ENCODE measurements at regions not wholly inside any gene's neighbourhood (a gene's known extent, or its start where the extent isn't known, plus 50 kb on each side); places are given as distances from the start of the nearest gene placed in this dataset.

- Histone ChIP-seq H3K4me1 (ENCODE audit: control insufficient read depth, insufficient read depth, low read length) (no peaks in the 10 kb centered on the region), H3K4me2 (ENCODE audit: control insufficient read depth, insufficient read depth) (no peak overlapping the region), H4K20me1 (ENCODE audit: control insufficient read depth, insufficient read depth) (no peaks in the 10 kb centered on the region), H3K27ac (ENCODE audit: control insufficient read depth, insufficient read depth) (no peak overlapping the region), H3K9ac (ENCODE audit: control insufficient read depth, insufficient read depth, low read length) (no peak overlapping the region), H3K79me2 (ENCODE audit: control insufficient read depth, insufficient read depth, low read length) (no peaks in the 10 kb centered on the region), H3K4me3 (no peak overlapping the region), H2AFZ (ENCODE audit: control insufficient read depth, low read depth, low read length) (no peak overlapping the region), H3K36me3 (ENCODE audit: control insufficient read depth in 2 of 2, insufficient read depth in 2 of 2, low read length in 1 of 2) (no peaks in the 10 kb centered on the region), H3K27me3 (replicated peaks in 1 of 2; ENCODE audit: control insufficient read depth in 2 of 2, insufficient read depth in 2 of 2, low read length in 1 of 2) (no peaks in the 10 kb centered on the region), H3K9me3 (replicated peaks; ENCODE audit: control insufficient read depth, insufficient read depth, low read length) (no peaks in the 10 kb centered on the region)
- ATAC-seq (no peak), FAIRE-seq (no peak), DNase-seq (ENCODE audit: low read depth, low spot score) (no peak)
- ChIA-PET RAD21 (ENCODE audit: unreplicated experiment) (interaction anchor here (1.0 to 2.8 kb wide), 3 partner anchors 10 to 424 kb away, joined by 3 to 19 read pairs (median 4); no protein-coding TSS in a partner anchor), POLR2A (interaction anchor here (1.1 kb wide), 1 partner anchor 9 kb away, joined by 3 read pairs; no protein-coding TSS in a partner anchor), SMC1A (ENCODE audit: uncharacterized antibody, unreplicated experiment) (interaction anchor here (1.6 to 13.0 kb wide), 3 partner anchors 10 to 30 kb away, joined by 5 to 106 read pairs (median 14); no protein-coding TSS in a partner anchor), CTCF (interaction anchor here (1.8 kb wide), 1 partner anchor 18 kb away, joined by 4 read pairs; no protein-coding TSS in a partner anchor)
- in situ Hi-C loops (cut with MboI): no loop called here
- intact Hi-C loops (cut with micrococcal nuclease; ENCODE audit: unreplicated experiment): loop anchor here (10.0 kb wide), 1 partner anchor 740 kb away; the partner anchor contains the start of gene IGFBP3
- WGBS (ENCODE audit: insufficient coverage, insufficient replicate concordance, low lambda C conversion rate, missing lambda C conversion rate): 0% methylated on average over 1 of the region's 1 CpG
- no TSS peak for BruUV-seq (replicated peaks)
- TF ChIP-seq WRNIP1 (IDR thresholded peaks at IDR 0.05; ENCODE audit: borderline replicate concordance, low read depth, low read length) (no peak), ETV6 (conservative IDR thresholded peaks at IDR 0.05 in 1 of 2, IDR thresholded peaks at IDR 0.05 in 1 of 2; ENCODE audit: borderline replicate concordance in 1 of 2, low read depth in 1 of 2) (no peak), BCLAF1 (IDR thresholded peaks at IDR 0.05) (no peak), CTCF (IDR thresholded peaks at IDR 0.05 in 2 of 3, conservative IDR thresholded peaks at IDR 0.05 in 1 of 3; ENCODE audit: control insufficient read depth in 2 of 3, extremely low read depth in 1 of 3, insufficient read depth in 1 of 3, low read depth in 3 of 3, low read length in 3 of 3) (no peak), POLR2A (IDR thresholded peaks at IDR 0.05; ENCODE audit: low read depth, low read length) (no peak), RUNX3 (IDR thresholded peaks at IDR 0.05; ENCODE audit: low read length) (no peak), RBBP5 (conservative IDR thresholded peaks at IDR 0.05) (no peak), CREM (IDR thresholded peaks at IDR 0.05; ENCODE audit: low read depth) (no peak), RAD51 (IDR thresholded peaks at IDR 0.05) (no peak), SUZ12 (IDR thresholded peaks at IDR 0.05; ENCODE audit: unreplicated experiment) (no peak), GABPA (IDR thresholded peaks at IDR 0.05; ENCODE audit: low read depth) (no peak), SREBF2 (IDR thresholded peaks at IDR 0.05; ENCODE audit: low read length) (no peak), ZNF24 (IDR thresholded peaks at IDR 0.05) (no peak), POLR2AphosphoS2 (IDR thresholded peaks at IDR 0.05; ENCODE audit: low read depth, low read length) (no peak), ZSCAN29 (IDR thresholded peaks at IDR 0.05) (no peak), MXI1 (IDR thresholded peaks at IDR 0.05; ENCODE audit: low read depth, low read length) (no peak)
- TF ChIP-seq, protein P1, sequence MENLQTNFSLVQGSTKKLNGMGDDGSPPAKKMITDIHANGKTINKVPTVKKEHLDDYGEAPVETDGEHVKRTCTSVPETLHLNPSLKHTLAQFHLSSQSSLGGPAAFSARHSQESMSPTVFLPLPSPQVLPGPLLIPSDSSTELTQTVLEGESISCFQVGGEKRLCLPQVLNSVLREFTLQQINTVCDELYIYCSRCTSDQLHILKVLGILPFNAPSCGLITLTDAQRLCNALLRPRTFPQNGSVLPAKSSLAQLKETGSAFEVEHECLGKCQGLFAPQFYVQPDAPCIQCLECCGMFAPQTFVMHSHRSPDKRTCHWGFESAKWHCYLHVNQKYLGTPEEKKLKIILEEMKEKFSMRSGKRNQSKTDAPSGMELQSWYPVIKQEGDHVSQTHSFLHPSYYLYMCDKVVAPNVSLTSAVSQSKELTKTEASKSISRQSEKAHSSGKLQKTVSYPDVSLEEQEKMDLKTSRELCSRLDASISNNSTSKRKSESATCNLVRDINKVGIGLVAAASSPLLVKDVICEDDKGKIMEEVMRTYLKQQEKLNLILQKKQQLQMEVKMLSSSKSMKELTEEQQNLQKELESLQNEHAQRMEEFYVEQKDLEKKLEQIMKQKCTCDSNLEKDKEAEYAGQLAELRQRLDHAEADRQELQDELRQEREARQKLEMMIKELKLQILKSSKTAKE (IDR thresholded peaks at IDR 0.05; ENCODE audit: low read depth, poor library complexity, severe bottlenecking): no peak
- TF ChIP-seq, protein P2, sequence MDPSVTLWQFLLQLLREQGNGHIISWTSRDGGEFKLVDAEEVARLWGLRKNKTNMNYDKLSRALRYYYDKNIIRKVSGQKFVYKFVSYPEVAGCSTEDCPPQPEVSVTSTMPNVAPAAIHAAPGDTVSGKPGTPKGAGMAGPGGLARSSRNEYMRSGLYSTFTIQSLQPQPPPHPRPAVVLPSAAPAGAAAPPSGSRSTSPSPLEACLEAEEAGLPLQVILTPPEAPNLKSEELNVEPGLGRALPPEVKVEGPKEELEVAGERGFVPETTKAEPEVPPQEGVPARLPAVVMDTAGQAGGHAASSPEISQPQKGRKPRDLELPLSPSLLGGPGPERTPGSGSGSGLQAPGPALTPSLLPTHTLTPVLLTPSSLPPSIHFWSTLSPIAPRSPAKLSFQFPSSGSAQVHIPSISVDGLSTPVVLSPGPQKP (IDR thresholded peaks at IDR 0.05; ENCODE audit: low read depth, low read length): no peak
Observed at GRCh38 chr7:46664453-46664852, 743.4 kb upstream of the IGFBP3 start.
